ENCODE measurements at regions not wholly inside any gene's neighbourhood (a gene's known extent, or its start where the extent isn't known, plus 50 kb on each side); places are given as distances from the start of the nearest gene placed in this dataset.
"Not testable (repeated sequence)": the region's sequence is repeated elsewhere in the genome, so short reads cannot be mapped to it uniquely, and the experiment has no call there.

DNA sequence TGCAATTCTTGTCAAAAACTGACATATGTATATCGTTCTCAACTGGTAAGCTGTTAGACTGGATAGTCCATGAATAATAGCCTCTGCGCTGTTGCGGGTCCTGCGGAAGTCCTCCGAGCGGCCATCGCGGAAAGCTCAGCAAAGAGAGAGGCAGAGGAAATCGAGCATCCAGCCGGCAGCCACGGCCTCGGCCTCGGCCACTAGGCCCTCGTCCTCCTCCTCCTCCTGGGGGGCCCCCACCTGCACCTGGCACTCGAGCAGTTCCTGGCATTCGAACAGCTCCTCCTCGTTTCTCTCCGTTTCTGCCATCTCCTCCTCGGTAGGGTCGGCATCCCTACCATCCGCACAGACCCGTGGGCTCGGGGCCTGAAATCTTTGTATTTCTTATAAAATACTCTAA lies 111.2 kb upstream of the CYLC1 start:
- H3K9me3 ChIP-seq (ENCODE audit: insufficient read depth, low read length); H2AFZ ChIP-seq (ENCODE audit: low read depth, low read length); H3K36me3 ChIP-seq (replicated peaks; ENCODE audit: low read depth, low read length); H3K4me3 ChIP-seq (ENCODE audit: low read length); H3K27ac ChIP-seq (ENCODE audit: low read length); H3K27me3 ChIP-seq (ENCODE audit: low read depth, low read length); H3K4me1 ChIP-seq (ENCODE audit: low read length); H4K20me1 ChIP-seq (ENCODE audit: insufficient read depth, low read length); H3K9ac ChIP-seq (ENCODE audit: low read length); H3K4me2 ChIP-seq (ENCODE audit: low read length); H3K79me2 ChIP-seq (ENCODE audit: low read length): not testable (repeated sequence)

DNA sequence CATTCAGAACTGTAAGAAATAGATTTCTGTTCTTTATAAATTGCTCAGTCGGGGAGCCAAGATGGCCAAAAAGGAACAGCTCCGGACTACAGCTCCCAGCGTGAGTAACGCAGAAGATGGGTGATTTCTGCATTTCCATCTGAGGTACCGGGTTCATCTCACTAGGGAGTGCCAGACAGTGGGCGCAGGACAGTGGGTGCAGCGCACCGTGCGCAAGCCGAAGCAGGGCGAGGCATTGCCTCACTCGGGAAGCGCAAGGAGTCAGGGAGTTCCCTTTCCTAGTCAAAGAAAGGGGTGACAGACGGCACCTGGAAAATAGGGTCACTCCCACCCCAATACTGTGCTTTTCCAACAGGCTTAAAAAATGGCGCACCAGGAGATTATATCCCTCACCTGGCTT lies 110.5 kb upstream of the CYLC1 start:
- not testable (repeated sequence) for H3K27ac ChIP-seq (ENCODE audit: low read length); H3K4me2 ChIP-seq (ENCODE audit: low read length); H3K36me3 ChIP-seq (replicated peaks; ENCODE audit: low read depth, low read length); H4K20me1 ChIP-seq (ENCODE audit: insufficient read depth, low read length); H3K79me2 ChIP-seq (ENCODE audit: low read length); H3K9ac ChIP-seq (ENCODE audit: low read length); H3K4me1 ChIP-seq (ENCODE audit: low read length); H3K9me3 ChIP-seq (ENCODE audit: insufficient read depth, low read length); H3K4me3 ChIP-seq (ENCODE audit: low read length); H3K27me3 ChIP-seq (ENCODE audit: low read depth, low read length); H2AFZ ChIP-seq (ENCODE audit: low read depth, low read length)

DNA sequence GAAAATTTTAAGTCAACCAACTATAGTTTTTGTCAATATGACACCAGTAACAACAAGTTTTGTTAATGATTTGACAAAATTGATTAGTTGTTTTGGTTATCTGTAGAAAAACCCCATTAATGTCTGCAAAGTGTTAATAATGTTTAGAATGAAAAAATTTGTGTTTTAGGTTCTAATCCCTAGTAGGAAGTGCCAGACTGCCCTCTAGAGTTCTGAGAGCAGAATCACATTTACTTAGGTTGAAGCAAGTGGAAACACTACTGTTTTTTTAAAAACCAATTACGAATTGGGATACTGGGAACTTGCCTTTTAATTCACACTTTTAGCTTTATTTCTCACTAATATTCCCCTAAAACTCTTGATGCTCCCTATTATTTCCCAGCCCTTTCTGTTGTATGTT lies 101.1 kb upstream of the CYLC1 start:
- Histone ChIP-seq H3K4me2 (ENCODE audit: low read length) (no peak overlapping the region), H3K36me3 (replicated peaks; ENCODE audit: low read depth, low read length) (no peaks in the 10 kb centered on the region), H3K4me1 (ENCODE audit: low read length) (no peaks in the 10 kb centered on the region), H3K4me3 (ENCODE audit: low read length) (no peak overlapping the region), H3K9me3 (ENCODE audit: insufficient read depth, low read length) (no peaks in the 10 kb centered on the region), H3K27me3 (ENCODE audit: low read depth, low read length) (no peaks in the 10 kb centered on the region), H3K27ac (ENCODE audit: low read length) (no peak overlapping the region), H3K9ac (ENCODE audit: low read length) (no peak overlapping the region), H2AFZ (ENCODE audit: low read depth, low read length) (no peak overlapping the region), H3K79me2 (ENCODE audit: low read length) (no peaks in the 10 kb centered on the region), H4K20me1 (ENCODE audit: insufficient read depth, low read length) (no peaks in the 10 kb centered on the region)
- TF ChIP-seq CTCF (IDR thresholded peaks at IDR 0.05; ENCODE audit: low read depth, low read length) (peak; percentile 66), EZH2phosphoT487 (IDR thresholded peaks at IDR 0.05; ENCODE audit: low read depth) (no peak)

DNA sequence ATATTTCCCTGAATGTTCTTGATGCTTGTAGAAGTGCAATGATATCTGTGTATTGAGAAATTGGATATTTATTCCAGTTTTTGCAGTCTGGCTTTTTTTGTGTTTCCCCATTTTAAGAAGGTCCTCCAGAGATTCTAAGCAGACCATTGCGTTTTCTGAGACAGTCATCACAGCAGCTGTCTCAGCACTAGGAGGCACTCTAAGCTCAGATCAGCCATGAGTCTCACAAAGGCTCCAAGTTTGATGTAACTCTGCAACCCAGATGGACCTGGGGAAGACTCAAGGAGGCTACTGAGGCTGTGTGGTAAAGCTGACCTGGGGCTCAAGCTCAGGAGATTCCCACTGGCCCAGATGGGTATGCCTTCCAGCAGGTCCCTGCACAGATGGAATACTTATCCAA lies 89.3 kb upstream of the CYLC1 start:
- Histone ChIP-seq H3K4me1 (ENCODE audit: low read length) (no peaks in the 10 kb centered on the region), H4K20me1 (ENCODE audit: insufficient read depth, low read length) (no peaks in the 10 kb centered on the region), H3K9me3 (ENCODE audit: insufficient read depth, low read length) (no peaks in the 10 kb centered on the region), H3K36me3 (replicated peaks; ENCODE audit: low read depth, low read length) (no peaks in the 10 kb centered on the region), H3K27ac (ENCODE audit: low read length) (no peak overlapping the region), H2AFZ (ENCODE audit: low read depth, low read length) (no peak overlapping the region), H3K9ac (ENCODE audit: low read length) (no peak overlapping the region), H3K4me3 (ENCODE audit: low read length) (no peak overlapping the region), H3K27me3 (ENCODE audit: low read depth, low read length) (no peaks in the 10 kb centered on the region), H3K4me2 (ENCODE audit: low read length) (no peak overlapping the region), H3K79me2 (ENCODE audit: low read length) (no peaks in the 10 kb centered on the region)
- peak; percentile 48 for TF ChIP-seq CTCF (IDR thresholded peaks at IDR 0.05; ENCODE audit: low read depth, low read length)
- no peak for TF ChIP-seq EZH2phosphoT487 (IDR thresholded peaks at IDR 0.05; ENCODE audit: low read depth)

Data from OCI-LY3 (cell line).